GM23338 (cell line): ENCODE measurements at regions not wholly inside any gene's neighbourhood (a gene's known extent, or its start where the extent isn't known, plus 50 kb on each side); places are given as distances from the start of the nearest gene placed in this dataset.

Source experiments
- ATAC-seq: fragments of 200-7000 bp; cut with Tn5 transposase; 3 replicates; pipeline ENCODE4 v1.9.1; 2020
- DNase-seq: peaks from one replicate; pipeline ENCODE4 v3.0.0-alpha.2; 2015; ENCODE audit warnings: low spot score
- H2AFZ ChIP-seq: fragments of 200-600 bp; sonication (generic); 2 replicates; pipeline ENCODE4 v1.8.0; 2016; ENCODE audit warnings: antibody characterized with exemption, mild to moderate bottlenecking, moderate library complexity
- H3F3A ChIP-seq: fragments of 200-600 bp; sonication (generic); replicated peaks from 2 replicates; pipeline ENCODE4 v1.8.0; 2017; ENCODE audit warnings: antibody characterized with exemption, mixed run types, low read depth
- H3K27ac ChIP-seq: fragments of 200-600 bp; sonication (generic); 2 replicates; pipeline ENCODE4 v1.6.1; 2016; ENCODE audit warnings: low read depth
- H3K27me3 ChIP-seq: fragments of 200-600 bp; sonication (generic); 2 replicates; pipeline ENCODE4 v1.8.0; 2016; ENCODE audit warnings: mild to moderate bottlenecking, mixed run types, moderate library complexity; ENCODE audit not compliant: insufficient read depth
- H3K36me3 ChIP-seq: fragments of 200-600 bp; sonication (generic); 2 replicates; pipeline ENCODE4 v1.8.0; 2016; ENCODE audit warnings: mild to moderate bottlenecking; ENCODE audit not compliant: insufficient read depth
- H3K4me1 ChIP-seq: fragments of 200-600 bp; sonication (generic); 2 replicates; pipeline ENCODE4 v1.8.0; 2016; ENCODE audit warnings: mild to moderate bottlenecking, moderate library complexity; ENCODE audit not compliant: insufficient read depth
- H3K4me2 ChIP-seq: fragments of 200-600 bp; sonication (generic); 2 replicates; pipeline ENCODE4 v1.7.1; 2017; ENCODE audit warnings: mixed run types
- H3K4me3 ChIP-seq: fragments of 200-600 bp; sonication (generic); 2 replicates; pipeline ENCODE4 v1.6.1; 2016; ENCODE audit warnings: mixed run types
- H3K79me2 ChIP-seq: fragments of 200-600 bp; sonication (generic); replicated peaks from 2 replicates; pipeline ENCODE4 v1.8.0; 2017; ENCODE audit warnings: mild to moderate bottlenecking; ENCODE audit not compliant: insufficient read depth
- H3K9me2 ChIP-seq: fragments of 200-600 bp; sonication (generic); 2 replicates; pipeline ENCODE4 v1.8.0; 2017; ENCODE audit not compliant: insufficient read depth
- H4K20me1 ChIP-seq: fragments of 200-600 bp; sonication (generic); replicated peaks from 2 replicates; pipeline ENCODE4 v1.8.0; 2017; ENCODE audit warnings: mild to moderate bottlenecking; ENCODE audit not compliant: insufficient read depth
- H3K27ac Mint-ChIP-seq: 2 replicates; pipeline ENCODE4 v1.8.0; 2020; ENCODE audit warnings: inconsistent platforms, mild to moderate bottlenecking, moderate library complexity, mixed read lengths
- H3K27me3 Mint-ChIP-seq: 3 replicates; pipeline ENCODE4 v1.8.0; 2022; ENCODE audit warnings: low read depth, mild to moderate bottlenecking, moderate library complexity, mixed read lengths, inconsistent platforms; ENCODE audit not compliant: insufficient read depth, poor library complexity
- H3K36me3 Mint-ChIP-seq: 3 replicates; pipeline ENCODE4 v1.8.0; 2021; ENCODE audit warnings: low read depth, mild to moderate bottlenecking, inconsistent platforms, moderate library complexity, mixed read lengths
- H3K4me1 Mint-ChIP-seq: 3 replicates; pipeline ENCODE4 v1.8.0; 2020; ENCODE audit warnings: mild to moderate bottlenecking, inconsistent platforms, mixed read lengths
- H3K4me3 Mint-ChIP-seq: 3 replicates; pipeline ENCODE4 v1.8.0; 2021; ENCODE audit warnings: moderate library complexity, mild to moderate bottlenecking, inconsistent platforms, mixed read lengths
- H3K9me3 Mint-ChIP-seq: 3 replicates; pipeline ENCODE4 v1.8.0; 2020; ENCODE audit warnings: moderate library complexity, mild to moderate bottlenecking, inconsistent platforms, mixed read lengths
- CREB1 ChIP-seq: fragments of 250-450 bp; sonication (Bioruptor Pico); IDR thresholded peaks from 2 replicates; pipeline ENCODE4 v1.5.0; 2020; ENCODE audit warnings: low read depth, mild to moderate bottlenecking, moderate library complexity
- EZH2 ChIP-seq: fragments of 200-600 bp; sonication (generic); IDR thresholded peaks from one replicate; pipeline ENCODE4 v1.8.0; 2017; ENCODE audit warnings: antibody characterized with exemption, mild to moderate bottlenecking, low read depth; ENCODE audit not compliant: unreplicated experiment
- EZH2phosphoT487 ChIP-seq: fragments of 200-600 bp; sonication (generic); IDR thresholded peaks from one replicate; pipeline ENCODE4 v1.8.1; 2018; ENCODE audit warnings: antibody characterized with exemption; ENCODE audit not compliant: unreplicated experiment
- JUNB ChIP-seq: IDR thresholded peaks from one replicate; pipeline ENCODE4 v1.6.1; 2016; ENCODE audit warnings: antibody characterized with exemption; ENCODE audit not compliant: unreplicated experiment
- NANOG ChIP-seq: IDR thresholded peaks from 2 replicates; pipeline ENCODE4 v1.6.1; 2016; ENCODE audit warnings: antibody characterized with exemption, borderline replicate concordance
- POLR2AphosphoS5 ChIP-seq: IDR thresholded peaks from 2 replicates; pipeline ENCODE4 v1.6.1; 2016; ENCODE audit warnings: antibody characterized with exemption, low read depth
- STAT1 ChIP-seq: IDR thresholded peaks from one replicate; pipeline ENCODE4 v1.6.1; 2016; ENCODE audit warnings: antibody characterized with exemption; ENCODE audit not compliant: unreplicated experiment
- ZNF114 ChIP-seq: fragments of 250-450 bp; sonication (Bioruptor Pico); IDR thresholded peaks from 2 replicates; pipeline ENCODE4 v1.5.0; 2020; ENCODE audit warnings: mild to moderate bottlenecking, moderate library complexity
- ZNF331 ChIP-seq: fragments of 250-450 bp; sonication (Bioruptor Pico); IDR thresholded peaks from 2 replicates; pipeline ENCODE4 v1.5.0; 2020; ENCODE audit warnings: low read depth, mild to moderate bottlenecking, moderate library complexity
- TF ChIP-seq, protein P1 (sequence below): IDR thresholded peaks from one replicate; pipeline ENCODE4 v1.6.1; 2018; ENCODE audit warnings: antibody characterized with exemption; ENCODE audit not compliant: unreplicated experiment
- TF ChIP-seq, protein P2 (sequence below), 2 experiments: fragments of 200-600 bp in 1 of 2; sonication (generic) in 1 of 2; conservative IDR thresholded peaks; 2 replicates each; pipeline versions ENCODE4 v1.5.1 to v1.6.1; 2016 to 2017; ENCODE audit warnings: antibody characterized with exemption in 2 of 2, low read depth in 2 of 2, mild to moderate bottlenecking in 2 of 2, moderate library complexity in 1 of 2
- TF ChIP-seq, protein P3 (sequence below): fragments of 250-450 bp; sonication (Bioruptor Pico); IDR thresholded peaks from 2 replicates; pipeline ENCODE4 v1.5.0; 2020; ENCODE audit warnings: mild to moderate bottlenecking, moderate library complexity

DNA sequence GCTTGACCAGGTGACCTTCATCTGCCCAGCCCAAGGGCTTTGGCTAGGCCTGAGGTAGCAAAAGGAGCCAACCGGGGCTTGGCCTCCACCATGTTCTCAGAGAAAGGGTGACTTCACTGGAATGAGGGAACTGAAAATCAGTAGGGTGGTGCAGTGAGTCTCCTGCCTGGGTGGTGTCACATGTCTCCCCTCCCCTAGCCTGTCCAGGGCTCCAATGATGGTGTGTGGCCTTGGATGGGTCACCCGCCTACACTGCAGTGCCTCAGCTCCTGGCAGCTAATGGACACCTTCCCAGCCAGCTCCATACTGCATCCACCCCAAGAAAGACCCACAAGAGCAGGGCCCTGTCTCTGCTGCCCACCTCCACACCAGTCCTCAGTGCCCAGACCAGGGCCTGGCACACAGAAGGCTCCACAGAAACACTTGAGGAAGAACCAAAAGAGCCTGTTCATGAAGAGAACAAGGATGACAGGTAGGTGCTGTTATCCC is 678.7 kb downstream of the MATN1 start:
- Histone ChIP-seq H4K20me1 (no peaks in the 10 kb centered on the region), H3K4me3 (no peak overlapping the region), H3K9me2 (no peaks in the 10 kb centered on the region), H3K27me3 (no peaks in the 10 kb centered on the region), H3F3A (no peaks in the 10 kb centered on the region), H3K4me2 (no peak overlapping the region), H3K36me3 (no peaks in the 10 kb centered on the region), H2AFZ (no peak overlapping the region), H3K79me2 (no peaks in the 10 kb centered on the region), H3K4me1 (no peaks in the 10 kb centered on the region), H3K27ac (no peak overlapping the region)
- H3K27me3 Mint-ChIP-seq: peaks cover 7% of the 10 kb centered on the region
- no peaks in the 10 kb centered on the region for H3K4me1 Mint-ChIP-seq
- H3K27ac Mint-ChIP-seq: no peak overlapping the region
- no peak overlapping the region for H3K4me3 Mint-ChIP-seq
- H3K36me3 Mint-ChIP-seq: peaks cover 21% of the 10 kb centered on the region
- ATAC-seq (no peak), DNase-seq (no peak)
- TF ChIP-seq NANOG (no peak), EZH2 (no peak), POLR2AphosphoS5 (no peak), CREB1 (CRISPR knock-in tag) (no peak), EZH2phosphoT487 (no peak), ZNF331 (CRISPR knock-in tag) (no peak), JUNB (no peak), STAT1 (no peak), ZNF114 (no peak)
- TF ChIP-seq, protein P1, sequence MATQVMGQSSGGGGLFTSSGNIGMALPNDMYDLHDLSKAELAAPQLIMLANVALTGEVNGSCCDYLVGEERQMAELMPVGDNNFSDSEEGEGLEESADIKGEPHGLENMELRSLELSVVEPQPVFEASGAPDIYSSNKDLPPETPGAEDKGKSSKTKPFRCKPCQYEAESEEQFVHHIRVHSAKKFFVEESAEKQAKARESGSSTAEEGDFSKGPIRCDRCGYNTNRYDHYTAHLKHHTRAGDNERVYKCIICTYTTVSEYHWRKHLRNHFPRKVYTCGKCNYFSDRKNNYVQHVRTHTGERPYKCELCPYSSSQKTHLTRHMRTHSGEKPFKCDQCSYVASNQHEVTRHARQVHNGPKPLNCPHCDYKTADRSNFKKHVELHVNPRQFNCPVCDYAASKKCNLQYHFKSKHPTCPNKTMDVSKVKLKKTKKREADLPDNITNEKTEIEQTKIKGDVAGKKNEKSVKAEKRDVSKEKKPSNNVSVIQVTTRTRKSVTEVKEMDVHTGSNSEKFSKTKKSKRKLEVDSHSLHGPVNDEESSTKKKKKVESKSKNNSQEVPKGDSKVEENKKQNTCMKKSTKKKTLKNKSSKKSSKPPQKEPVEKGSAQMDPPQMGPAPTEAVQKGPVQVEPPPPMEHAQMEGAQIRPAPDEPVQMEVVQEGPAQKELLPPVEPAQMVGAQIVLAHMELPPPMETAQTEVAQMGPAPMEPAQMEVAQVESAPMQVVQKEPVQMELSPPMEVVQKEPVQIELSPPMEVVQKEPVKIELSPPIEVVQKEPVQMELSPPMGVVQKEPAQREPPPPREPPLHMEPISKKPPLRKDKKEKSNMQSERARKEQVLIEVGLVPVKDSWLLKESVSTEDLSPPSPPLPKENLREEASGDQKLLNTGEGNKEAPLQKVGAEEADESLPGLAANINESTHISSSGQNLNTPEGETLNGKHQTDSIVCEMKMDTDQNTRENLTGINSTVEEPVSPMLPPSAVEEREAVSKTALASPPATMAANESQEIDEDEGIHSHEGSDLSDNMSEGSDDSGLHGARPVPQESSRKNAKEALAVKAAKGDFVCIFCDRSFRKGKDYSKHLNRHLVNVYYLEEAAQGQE: no peak
- TF ChIP-seq, protein P2, sequence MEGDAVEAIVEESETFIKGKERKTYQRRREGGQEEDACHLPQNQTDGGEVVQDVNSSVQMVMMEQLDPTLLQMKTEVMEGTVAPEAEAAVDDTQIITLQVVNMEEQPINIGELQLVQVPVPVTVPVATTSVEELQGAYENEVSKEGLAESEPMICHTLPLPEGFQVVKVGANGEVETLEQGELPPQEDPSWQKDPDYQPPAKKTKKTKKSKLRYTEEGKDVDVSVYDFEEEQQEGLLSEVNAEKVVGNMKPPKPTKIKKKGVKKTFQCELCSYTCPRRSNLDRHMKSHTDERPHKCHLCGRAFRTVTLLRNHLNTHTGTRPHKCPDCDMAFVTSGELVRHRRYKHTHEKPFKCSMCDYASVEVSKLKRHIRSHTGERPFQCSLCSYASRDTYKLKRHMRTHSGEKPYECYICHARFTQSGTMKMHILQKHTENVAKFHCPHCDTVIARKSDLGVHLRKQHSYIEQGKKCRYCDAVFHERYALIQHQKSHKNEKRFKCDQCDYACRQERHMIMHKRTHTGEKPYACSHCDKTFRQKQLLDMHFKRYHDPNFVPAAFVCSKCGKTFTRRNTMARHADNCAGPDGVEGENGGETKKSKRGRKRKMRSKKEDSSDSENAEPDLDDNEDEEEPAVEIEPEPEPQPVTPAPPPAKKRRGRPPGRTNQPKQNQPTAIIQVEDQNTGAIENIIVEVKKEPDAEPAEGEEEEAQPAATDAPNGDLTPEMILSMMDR (conservative IDR thresholded peaks at IDR 0.05; ENCODE audit: low read depth in 2 of 2): no peak
- peaks cover 37% of the 10 kb centered on the region for H3K9me3 Mint-ChIP-seq

DNA sequence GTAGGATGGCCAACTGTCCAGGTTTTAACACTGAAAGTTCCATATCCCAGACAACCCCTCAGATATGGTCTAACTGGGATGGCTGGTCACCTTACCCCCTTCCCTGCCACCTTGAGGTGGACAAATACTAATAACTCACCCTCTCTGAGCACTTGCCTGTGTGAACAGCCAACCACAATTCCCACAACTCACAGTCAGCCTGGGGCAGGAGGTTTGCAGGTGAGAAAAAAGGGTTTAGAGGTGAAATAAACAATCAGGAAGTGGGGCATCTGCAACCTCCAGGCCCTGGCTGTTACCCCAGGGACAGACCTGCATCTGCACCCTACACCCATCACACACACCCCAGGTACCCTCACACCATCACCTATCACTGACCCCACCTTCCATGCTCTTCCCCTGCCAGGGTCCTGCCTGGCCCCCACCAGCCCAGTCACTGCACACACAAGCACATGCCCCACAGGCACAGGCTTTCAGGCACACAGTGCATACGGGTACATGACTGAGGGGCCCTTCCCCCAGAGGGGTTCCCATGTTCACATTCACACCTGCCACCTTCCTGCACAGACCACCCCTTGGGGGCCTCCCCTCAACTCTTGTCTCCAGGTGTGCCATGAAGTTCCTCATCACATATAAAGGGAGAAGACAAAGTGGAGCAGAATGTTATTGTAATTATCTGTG is 679.5 kb downstream of the MATN1 start:
- no peaks in the 10 kb centered on the region for H3K79me2 ChIP-seq
- no peak overlapping the region for H3K27ac ChIP-seq
- DNase-seq (no peak), ATAC-seq (no peak)
- H3K4me1 ChIP-seq: no peaks in the 10 kb centered on the region
- no peak overlapping the region for H3K4me3 Mint-ChIP-seq
- no peak overlapping the region for H3K4me2 ChIP-seq
- H3K9me3 Mint-ChIP-seq: peaks cover 41% of the 10 kb centered on the region
- H3K4me1 Mint-ChIP-seq: no peaks in the 10 kb centered on the region
- H4K20me1 ChIP-seq: no peaks in the 10 kb centered on the region
- peaks cover 26% of the 10 kb centered on the region for H3K36me3 Mint-ChIP-seq
- no peaks in the 10 kb centered on the region for H3K27me3 ChIP-seq
- no peaks in the 10 kb centered on the region for H3F3A ChIP-seq
- H3K27ac Mint-ChIP-seq: no peak overlapping the region
- H3K4me3 ChIP-seq: no peak overlapping the region
- peaks cover 7% of the 10 kb centered on the region for H3K27me3 Mint-ChIP-seq
- H3K36me3 ChIP-seq: no peaks in the 10 kb centered on the region
- no peaks in the 10 kb centered on the region for H3K9me2 ChIP-seq
- no peak overlapping the region for H2AFZ ChIP-seq
- TF ChIP-seq, protein P3, sequence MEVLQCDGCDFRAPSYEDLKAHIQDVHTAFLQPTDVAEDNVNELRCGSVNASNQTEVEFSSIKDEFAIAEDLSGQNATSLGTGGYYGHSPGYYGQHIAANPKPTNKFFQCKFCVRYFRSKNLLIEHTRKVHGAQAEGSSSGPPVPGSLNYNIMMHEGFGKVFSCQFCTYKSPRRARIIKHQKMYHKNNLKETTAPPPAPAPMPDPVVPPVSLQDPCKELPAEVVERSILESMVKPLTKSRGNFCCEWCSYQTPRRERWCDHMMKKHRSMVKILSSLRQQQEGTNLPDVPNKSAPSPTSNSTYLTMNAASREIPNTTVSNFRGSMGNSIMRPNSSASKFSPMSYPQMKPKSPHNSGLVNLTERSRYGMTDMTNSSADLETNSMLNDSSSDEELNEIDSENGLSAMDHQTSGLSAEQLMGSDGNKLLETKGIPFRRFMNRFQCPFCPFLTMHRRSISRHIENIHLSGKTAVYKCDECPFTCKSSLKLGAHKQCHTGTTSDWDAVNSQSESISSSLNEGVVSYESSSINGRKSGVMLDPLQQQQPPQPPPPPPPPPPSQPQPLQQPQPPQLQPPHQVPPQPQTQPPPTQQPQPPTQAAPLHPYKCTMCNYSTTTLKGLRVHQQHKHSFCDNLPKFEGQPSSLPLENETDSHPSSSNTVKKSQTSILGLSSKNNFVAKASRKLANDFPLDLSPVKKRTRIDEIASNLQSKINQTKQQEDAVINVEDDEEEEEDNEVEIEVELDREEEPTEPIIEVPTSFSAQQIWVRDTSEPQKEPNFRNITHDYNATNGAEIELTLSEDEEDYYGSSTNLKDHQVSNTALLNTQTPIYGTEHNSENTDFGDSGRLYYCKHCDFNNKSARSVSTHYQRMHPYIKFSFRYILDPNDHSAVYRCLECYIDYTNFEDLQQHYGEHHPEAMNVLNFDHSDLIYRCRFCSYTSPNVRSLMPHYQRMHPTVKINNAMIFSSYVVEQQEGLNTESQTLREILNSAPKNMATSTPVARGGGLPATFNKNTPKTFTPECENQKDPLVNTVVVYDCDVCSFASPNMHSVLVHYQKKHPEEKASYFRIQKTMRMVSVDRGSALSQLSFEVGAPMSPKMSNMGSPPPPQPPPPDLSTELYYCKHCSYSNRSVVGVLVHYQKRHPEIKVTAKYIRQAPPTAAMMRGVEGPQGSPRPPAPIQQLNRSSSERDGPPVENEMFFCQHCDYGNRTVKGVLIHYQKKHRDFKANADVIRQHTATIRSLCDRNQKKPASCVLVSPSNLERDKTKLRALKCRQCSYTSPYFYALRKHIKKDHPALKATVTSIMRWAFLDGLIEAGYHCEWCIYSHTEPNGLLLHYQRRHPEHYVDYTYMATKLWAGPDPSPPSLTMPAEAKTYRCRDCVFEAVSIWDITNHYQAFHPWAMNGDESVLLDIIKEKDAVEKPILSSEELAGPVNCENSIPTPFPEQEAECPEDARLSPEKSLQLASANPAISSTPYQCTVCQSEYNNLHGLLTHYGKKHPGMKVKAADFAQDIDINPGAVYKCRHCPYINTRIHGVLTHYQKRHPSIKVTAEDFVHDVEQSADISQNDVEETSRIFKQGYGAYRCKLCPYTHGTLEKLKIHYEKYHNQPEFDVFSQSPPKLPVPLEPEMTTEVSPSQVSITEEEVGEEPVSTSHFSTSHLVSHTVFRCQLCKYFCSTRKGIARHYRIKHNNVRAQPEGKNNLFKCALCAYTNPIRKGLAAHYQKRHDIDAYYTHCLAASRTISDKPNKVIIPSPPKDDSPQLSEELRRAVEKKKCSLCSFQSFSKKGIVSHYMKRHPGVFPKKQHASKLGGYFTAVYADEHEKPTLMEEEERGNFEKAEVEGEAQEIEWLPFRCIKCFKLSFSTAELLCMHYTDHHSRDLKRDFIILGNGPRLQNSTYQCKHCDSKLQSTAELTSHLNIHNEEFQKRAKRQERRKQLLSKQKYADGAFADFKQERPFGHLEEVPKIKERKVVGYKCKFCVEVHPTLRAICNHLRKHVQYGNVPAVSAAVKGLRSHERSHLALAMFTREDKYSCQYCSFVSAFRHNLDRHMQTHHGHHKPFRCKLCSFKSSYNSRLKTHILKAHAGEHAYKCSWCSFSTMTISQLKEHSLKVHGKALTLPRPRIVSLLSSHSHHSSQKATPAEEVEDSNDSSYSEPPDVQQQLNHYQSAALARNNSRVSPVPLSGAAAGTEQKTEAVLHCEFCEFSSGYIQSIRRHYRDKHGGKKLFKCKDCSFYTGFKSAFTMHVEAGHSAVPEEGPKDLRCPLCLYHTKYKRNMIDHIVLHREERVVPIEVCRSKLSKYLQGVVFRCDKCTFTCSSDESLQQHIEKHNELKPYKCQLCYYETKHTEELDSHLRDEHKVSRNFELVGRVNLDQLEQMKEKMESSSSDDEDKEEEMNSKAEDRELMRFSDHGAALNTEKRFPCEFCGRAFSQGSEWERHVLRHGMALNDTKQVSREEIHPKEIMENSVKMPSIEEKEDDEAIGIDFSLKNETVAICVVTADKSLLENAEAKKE: no peak
